GM21619 (cell line): ENCODE measurements at regions not wholly inside any gene's neighbourhood (a gene's known extent, or its start where the extent isn't known, plus 50 kb on each side); places are given as distances from the start of the nearest gene placed in this dataset.
"Not testable (repeated sequence)": the region's sequence is repeated elsewhere in the genome, so short reads cannot be mapped to it uniquely, and the experiment has no call there.

Experiments
- ATAC-seq: cut with Tn5 transposase; IDR thresholded peaks from one replicate; pipeline ENCODE4 v1.9.1; 2021; ENCODE audit not compliant: unreplicated experiment

DNA sequence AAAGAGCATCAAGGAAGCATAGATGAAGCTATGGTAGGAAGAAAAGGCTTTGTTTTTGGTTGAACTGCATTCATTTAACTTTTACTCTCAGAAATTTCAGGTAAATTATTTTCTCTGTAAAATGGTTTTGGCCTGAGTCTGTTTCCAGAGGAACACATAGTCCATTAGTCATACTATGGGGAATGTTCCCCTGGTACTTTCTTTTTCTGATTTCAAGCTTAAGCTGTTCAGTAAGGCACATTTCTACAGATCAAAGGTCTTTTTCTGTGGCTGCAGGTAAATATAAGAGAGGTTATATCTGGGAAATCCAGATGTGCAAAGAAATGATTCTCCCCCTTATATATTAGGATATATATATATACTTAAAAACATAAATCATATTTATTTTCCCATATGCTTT lies 1744.4 kb upstream of the ADGRL3 start:
- ATAC-seq: no peak

DNA sequence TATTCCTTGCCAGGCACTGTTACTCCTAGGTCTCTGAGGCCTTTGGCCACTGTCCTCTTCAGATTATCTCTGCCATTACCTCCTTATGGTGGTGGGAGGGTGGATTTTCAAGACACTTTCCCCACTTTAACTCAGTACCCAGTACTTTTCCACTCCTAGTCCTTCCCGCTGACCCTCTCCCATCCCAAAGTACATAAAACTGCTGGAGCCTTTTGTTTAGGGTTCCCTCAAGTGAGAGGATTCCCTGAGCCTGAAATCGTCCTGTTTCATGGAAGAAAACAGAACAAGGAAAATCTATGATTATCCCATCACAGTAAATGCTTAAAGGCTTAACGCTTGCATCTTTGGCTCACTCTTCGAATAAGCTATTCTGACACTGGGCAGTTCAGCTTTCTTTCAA lies 1742.5 kb upstream of the ADGRL3 start:
- ATAC-seq: no peak

DNA sequence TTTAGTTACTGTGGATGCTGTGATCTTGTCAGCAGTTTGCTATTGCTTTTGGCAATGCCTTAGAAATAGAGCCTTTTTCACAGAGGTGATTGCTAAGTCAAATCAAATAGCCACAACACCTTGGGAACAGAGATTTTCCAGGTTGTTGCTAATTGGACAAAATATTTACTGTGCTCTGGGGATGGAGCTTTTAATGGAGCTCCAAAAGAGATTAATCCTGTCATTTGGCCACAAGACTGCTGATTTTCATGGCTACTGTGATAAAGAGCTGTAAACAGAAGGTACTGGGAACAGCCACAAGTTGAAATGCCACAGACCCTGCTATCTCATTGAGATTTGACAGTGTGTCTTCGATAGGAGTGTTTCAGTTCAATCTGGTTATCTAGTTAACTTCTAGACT lies 1715.2 kb upstream of the ADGRL3 start:
- no peak for ATAC-seq

DNA sequence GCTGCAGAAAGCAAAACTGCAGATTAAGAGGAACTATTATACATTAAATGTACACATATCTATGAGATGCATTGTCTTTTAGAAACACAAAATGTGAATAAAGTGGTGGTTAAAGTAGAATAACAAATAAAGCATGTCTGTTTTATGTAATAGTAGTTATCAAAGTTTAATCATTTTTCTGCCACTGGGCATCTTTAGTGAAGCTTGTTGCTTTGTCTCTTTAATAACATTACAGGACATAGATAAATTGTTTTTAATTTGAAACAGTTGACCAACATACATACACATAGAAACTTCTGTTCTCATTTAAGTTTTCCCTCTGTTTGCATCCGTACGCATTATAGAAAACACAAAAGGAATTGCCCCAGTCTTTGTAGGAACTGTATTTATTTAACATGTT lies 1700.0 kb upstream of the ADGRL3 start:
- ATAC-seq: no peak

DNA sequence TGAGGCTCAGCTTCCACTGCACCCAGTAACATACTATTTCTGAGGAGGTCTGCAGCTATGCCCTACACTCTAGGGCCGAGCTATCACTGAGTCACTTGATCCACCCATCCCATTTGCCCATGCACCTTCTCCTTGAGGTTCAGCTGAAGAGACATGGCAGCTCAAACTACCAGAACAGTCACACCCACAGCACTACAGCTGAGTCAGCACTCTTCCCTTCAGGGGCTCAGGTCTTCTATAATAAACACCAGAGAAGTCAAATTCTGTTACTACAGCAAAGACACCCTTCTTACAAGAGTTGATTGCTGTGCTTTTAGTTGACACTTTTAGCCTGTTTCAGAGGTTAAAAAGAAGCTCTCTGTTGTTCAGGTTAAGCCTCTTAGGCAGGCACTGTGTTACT lies 1696.4 kb upstream of the ADGRL3 start:
- no peak for ATAC-seq

DNA sequence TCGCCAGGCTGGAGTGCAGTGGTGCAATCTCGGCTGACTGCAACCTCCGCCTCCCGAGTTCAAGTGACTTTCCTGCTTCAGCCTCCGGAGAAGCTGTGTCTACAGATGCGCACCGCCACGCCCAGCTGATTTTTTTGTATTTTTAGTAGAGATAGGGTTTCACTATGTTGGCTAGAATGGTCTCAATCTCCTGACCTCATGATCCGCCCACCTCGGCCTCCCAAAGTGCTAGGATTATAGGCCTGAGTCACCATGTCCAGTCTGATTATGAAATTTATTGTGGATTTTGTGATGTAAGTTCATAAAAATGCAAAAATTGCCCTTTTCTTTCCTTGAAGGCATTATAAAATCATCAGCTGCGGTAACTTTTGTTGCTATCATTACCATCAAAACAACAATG lies 1688.3 kb upstream of the ADGRL3 start:
- not testable (repeated sequence) for ATAC-seq

DNA sequence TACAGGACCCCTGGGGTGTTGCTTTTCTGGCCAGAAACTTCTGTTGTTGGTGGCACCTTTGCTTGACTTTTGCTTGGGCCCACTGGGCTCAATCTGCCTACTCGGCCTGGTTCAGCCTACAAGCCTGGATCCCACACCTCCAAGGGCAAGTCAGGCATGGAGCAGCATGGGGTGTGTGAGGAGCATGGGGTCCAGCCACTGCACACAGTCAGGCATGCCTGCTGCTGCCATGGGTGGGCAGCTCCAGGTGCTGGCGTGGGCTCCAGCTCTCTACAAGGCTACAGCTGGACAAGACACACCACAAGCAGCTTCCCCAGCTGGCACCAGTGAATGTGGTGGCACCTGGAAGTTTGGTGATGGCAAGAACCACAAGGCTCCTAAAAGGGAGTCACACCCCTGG lies 1683.1 kb upstream of the ADGRL3 start:
- no peak for ATAC-seq

DNA sequence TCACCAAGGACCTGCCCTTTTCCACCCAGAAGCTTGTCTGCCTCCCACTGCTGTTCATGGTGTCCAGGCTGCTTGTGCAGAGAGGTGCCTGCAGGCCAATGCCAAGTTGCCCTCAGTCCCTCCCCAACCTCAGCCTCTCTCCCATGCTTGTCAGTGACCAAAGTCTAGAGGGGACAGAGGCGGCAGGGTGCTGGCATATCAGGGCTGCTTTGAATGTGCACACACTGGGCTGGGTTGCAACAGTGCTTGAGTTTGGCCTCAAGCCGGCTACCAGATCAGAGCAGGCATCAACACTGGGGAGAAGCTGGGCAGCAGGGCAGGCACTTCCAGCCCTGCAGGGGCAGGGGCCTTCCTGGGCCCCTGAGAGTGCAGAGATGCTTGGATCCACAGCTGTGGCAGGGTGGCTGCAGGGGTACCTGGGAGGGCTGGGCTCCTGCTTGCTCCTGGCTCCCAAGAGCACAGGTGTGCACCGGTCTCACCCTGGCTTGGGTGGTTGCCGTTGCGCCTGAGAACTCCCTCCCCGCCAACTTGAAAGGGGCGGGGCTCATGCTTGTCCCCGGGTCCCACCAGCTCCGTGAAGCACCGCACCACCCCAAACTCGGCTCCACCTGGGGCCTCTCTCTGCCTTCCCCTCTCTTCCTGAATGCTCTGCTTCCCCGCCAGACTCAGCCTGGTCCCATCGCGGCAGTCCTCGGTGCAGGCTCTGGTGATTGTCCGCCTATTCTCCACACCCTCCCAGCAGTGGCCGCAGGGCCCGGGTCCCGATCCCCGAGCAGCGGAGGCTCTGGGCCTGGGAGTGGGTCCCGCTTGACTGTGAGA lies 1681.9 kb upstream of the ADGRL3 start:
- no peak for ATAC-seq

DNA sequence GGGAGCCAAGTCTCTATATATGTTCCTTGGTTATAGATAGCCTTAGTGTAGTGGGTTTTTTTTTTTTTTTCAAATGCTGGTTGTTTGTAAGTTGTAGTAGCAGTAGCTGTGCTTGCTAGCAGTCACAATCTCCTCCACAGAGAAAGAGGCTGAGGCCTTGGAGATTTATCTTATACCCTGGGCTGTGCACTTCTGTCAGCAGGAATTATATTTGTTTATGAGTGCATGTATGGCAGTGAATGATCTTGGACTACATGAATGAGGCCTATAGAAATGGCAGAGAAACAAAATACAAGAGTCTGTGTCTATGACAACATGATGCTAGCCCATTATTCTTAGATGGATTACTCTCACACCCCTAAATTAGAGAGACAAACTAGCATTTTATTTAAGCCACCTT lies 1674.2 kb upstream of the ADGRL3 start:
- ATAC-seq: no peak

DNA sequence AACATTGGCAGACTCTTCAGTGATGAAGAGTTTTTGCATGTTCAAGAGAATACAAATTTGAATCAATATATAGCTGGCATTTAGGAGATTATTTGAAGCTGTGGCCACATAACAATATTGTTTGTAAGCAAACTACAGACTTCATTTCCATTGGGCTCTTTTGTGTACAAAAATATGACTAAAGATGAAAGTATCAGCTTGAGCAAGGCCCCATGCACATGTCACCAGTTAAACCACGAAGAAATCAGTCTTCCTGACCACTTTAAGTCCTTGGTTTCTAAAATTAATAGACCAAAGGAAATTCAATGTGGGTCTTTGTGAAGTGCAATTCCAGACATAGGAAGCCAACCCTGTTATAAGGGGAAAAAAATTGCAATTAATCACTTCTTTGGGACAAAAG lies 1664.6 kb upstream of the ADGRL3 start:
- ATAC-seq: no peak

DNA sequence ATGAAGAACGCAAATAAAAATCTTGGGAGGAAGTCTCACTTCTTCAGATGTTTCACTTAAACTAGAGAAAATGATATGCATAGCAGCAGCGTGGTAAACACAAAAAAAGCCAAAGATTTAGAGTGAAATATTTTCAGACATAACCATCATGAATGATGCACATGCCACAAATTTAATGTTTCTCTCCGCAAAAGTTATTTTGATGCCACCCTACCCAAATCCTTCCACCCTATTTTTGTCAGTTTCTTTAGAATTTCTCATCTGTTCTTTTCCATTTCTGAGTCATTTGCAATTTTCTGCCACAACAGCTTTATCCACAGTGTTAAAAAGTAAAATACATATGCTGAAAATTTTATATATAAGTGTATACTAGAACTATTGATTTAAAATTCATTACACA lies 1663.7 kb upstream of the ADGRL3 start:
- ATAC-seq: no peak

DNA sequence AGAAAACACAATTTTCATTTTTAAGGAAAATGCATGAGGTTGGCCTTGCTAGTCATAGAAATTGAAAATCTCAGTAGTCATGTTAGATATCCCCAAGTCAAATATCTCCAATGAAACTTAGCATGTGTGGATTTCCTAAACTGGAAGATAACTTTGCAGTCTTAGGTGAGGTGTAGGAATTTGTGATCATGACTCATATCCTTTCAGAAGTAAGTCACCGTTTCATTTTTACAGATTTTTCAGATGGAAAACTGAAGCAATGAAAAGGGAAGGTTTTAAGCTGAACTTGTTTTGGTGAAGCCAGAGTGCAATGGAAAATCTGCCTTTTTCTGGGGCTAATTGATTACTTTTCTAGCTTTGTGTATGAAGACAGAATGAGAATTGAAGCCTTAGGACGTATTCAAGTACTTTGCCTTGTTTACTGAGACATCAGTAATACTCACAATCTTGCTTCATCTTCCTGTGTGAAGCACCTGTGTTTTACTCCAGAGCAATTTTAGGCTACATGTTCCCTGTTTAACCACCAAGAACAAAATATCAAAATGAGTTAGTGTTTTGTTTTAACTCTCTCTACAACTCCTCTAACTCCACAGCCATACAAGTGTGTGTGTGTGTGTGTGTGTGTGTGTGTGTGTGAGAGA lies 1662.8 kb upstream of the ADGRL3 start:
- ATAC-seq: no peak

DNA sequence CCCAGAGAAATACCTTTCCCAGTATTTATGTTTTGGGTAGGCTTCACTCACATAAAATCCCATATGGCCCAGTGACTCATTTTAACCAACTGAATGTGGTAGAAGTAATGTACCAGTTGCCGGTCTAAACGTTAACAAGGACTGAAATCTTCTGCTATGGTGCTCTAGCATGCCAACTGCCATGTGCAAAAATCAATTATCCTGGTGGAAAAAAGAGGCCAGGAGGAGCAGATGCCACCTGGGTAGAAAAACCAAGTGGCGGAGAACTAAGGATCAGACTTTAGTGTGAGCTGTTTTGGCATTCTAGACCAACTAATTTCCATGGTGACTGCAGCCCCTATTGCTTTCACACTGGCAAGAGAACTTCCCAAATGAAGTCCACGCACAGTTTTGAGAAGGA lies 1660.7 kb upstream of the ADGRL3 start:
- ATAC-seq: no peak

DNA sequence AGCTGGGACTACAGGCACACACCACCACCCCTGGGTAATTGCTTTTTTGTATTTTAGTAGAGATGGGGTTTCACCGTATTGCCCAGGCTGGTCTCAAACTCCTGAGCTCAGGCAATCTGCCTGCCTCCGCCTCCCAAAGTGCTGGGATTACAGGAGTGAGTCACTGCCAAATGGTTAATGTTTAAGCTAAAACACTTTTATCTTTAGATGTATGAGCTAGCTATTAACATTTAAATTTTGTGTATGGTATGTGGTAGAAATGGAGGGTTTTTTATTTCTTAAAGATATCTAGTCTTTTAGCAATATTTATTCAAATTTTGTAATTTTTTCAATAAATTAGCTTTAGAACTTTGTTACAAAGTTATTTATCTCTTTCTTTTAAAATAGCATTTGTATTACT lies 1659.8 kb upstream of the ADGRL3 start:
- ATAC-seq: no peak

DNA sequence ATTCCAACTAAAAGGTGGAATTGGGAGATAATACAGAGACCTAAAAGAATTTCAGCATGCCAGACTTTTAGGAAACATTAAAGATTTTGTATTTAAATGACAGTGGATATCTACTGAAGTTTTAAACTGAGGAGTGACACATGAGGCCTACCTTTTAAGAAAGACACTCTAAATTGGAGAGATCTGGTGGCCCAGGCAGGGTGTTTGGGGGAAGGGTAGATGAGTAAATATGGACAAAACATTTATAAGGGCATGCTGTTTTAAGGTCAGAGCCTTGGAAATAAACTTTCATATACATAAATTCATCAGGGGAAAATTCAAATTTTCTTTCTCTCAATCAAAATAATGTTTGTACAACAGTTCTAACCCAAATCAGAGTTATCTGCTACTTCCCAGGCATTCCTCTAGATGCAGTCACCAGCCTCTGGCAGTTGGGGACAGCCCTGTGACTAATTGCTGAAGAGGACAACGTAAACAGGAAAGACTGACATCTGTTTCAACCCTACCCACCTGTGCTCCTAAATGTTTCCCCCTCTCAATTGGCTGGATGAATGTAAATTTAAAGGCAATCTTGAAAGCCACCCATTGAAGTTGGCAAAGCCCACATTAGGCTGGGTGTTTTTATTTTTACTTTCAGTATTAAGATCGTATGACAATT lies 1646.9 kb upstream of the ADGRL3 start:
- peak; percentile 87 for ATAC-seq

DNA sequence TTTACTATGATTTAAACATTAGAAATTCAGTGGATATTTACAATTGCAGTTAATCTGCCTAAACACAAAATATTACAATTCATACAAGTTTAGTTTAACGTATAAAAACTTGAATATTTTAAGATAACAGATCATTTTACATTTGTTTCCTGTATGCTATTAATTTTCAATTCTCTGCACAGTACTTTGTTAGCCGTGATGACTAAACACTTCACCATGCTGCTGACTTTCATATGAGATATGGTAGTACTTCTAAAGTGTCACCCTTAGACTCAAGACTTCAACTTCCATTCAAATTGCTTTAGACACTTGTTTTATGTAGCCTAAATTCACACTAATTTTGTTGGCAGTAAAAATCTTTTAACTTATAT lies 1646.4 kb upstream of the ADGRL3 start:
- peak; percentile 60 for ATAC-seq

DNA sequence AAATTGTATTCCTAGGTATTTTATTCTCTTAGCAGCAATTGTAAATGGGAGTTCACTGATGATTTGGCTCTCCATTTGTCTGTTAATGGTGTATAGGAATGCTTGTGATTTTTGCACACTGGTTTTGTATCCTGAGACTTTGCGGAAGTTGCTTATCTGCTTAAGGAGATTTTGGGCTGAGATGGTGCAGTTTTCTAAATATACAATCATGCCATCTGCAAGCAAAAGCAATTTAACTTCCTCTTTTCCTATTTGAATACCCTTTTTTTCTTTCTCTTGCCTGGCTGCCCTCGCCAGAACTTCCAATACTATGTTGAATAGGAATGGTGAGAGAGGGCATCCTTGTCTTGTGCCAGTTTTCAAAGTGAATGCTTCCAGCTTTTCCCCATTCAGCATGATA lies 1643.9 kb upstream of the ADGRL3 start:
- not testable (repeated sequence) for ATAC-seq

DNA sequence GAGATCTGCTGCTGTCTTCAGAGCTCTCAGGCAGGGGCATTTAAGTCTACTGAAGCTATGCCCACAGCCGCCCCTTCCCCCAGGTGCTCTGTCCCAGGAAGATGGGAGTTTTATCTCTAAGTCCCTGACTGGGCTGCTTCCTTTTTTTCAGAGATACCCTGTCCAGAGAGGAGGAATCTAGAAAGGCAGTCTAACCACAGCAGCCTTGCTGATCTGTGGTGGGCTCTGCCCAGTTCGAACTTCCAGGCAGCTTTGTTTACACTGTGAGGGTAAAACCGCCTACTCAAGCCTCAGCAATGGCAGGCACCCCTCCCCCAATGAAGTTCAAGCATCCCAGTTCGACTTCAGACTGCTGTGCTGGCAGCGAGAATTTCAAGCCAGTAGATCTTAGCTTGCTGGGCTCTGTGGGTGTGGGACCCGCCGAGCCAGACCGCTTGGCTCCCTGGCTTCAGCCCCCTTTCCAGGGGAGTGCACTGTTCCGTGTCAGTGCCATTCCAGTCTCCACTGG lies 1639.9 kb upstream of the ADGRL3 start:
- ATAC-seq: not testable (repeated sequence)

DNA sequence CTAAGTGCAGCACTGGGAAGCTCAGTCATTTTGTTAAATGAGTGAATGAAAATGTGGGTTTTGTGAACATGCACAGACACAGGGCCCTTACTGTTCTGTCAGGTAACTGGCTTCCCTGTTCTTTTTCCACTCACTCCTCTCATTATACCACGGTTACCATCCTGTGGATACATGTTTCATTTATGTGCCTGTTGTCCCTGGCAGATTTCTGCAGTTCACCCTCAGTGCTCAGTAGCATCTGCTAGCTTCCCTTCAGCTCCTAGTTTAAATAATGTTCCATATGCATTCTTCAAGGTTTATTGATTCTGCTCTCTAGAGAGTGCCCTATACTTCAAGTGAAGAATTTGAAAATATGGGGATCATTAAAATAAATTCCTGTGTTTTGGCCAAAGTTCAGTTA lies 1634.3 kb upstream of the ADGRL3 start:
- ATAC-seq: no peak

DNA sequence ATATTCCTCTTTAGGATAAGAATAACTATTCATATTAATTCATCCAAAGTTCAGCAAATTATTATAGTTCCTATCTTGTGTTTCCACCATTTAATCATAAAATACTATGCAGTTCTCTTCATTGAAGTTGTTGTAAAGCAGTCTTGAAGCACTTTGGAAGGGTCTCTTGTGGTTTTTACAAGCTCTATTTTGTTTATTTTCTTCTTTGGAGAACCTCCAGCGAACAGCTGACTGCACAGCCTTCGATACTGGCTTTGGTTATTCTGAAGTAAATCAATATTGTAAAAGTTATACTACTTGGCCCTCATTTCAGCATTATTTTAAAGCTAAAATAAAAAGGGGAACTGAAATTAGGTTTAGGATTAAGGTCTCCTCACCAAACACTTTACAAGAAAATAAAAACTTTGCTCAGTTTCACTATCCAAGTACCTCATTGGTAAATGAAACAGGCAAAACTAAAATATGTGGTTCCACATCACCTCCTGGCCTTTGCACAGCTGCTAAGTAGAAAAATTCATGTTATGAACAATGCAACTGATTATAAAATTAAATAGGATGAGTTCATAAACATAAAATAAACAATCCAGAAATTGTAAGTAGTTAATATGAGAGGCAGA lies 1629.2 kb upstream of the ADGRL3 start:
- ATAC-seq: peak; percentile 54

DNA sequence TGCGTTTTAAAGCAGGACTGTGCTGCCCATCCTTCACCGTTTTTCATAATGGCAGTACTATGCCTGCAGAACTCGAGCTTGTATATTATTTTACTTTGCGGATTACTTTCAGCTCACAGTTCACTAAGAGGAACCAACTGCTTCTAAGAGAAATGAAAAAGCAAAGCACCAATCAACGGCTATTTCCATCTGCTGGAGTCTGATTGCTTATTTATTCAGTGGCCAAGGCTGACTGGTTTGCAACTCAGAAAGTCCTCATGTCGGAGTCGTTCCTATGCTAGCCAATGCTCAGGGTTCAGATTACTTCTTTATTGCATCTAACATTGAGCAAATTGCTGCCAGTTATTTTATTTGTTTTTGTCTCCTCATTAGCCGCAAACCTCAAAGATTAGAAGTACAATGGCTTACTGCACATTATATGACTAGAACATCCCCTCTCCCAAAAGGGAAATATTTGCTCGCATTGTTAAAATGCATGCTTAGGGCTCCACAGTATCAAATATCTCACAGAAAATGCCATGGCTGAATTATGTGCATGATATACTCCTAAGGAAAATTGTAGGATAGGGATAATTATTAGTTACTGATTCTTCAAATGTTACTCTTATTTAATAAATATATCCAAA lies 1628.2 kb upstream of the ADGRL3 start:
- no peak for ATAC-seq
